HG03108 (cell line): ENCODE measurements at regions not wholly inside any gene's neighbourhood (a gene's known extent, or its start where the extent isn't known, plus 50 kb on each side); places are given as distances from the start of the nearest gene placed in this dataset.
"Not testable (repeated sequence)": the region's sequence is repeated elsewhere in the genome, so short reads cannot be mapped to it uniquely, and the experiment has no call there.

Experiments
- ATAC-seq: cut with Tn5 transposase; IDR thresholded peaks from one replicate; pipeline ENCODE4 v1.9.1; 2021; ENCODE audit warnings: moderate library complexity; ENCODE audit not compliant: unreplicated experiment

- ATAC-seq = no peak
Measured at GRCh38 chr5:116883875-116884274, 309.3 kb upstream of the SEMA6A start.

DNA sequence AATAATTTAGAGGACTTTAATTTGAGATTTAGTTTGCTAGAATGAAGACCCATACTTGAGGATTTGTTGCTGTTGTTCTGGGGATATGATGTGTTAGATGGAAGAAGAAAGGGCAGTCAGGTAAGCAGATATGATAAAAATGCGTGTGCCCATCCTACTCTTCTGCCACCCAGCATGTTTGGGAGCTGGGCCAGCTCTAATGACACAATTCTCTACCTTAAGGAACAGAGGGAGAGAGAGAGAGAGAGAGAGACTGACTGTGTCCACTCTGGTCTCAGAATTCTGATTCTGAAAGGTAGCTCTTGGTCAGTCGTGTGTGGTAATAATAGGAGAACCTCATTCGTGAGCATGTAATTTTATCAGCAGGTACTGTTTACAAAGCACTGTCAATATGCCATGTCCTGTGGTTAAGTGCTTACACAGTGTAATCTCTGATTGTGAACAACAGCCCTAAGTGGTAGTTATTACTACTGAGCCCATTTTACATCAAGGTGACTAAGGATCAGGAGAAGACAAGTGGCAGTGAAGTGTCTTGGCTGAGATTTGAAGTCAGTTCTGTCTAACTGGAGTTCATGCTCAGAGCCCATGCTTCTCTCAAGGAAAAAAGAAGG is 307.4 kb upstream of the SEMA6A start:
- ATAC-seq = no peak

DNA sequence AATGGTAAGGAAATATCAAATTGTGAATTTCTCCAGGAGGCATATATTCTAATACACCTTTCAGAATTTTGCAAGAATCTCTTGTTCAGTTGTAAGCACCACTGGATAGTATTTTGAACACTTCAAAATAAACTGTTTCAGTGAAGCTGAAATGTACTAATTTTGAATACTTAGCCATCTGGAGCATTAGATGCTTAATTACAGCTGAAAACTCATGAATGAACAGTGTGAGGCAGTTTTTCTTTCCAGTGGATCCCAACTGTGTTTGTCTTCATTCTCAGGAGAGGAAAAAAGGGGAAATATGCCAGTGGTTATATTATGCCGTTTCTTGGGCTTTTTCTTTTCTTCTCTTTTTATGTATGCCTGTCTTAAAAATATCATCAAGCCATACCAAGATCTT is 306.0 kb upstream of the SEMA6A start:
- no peak for ATAC-seq

DNA sequence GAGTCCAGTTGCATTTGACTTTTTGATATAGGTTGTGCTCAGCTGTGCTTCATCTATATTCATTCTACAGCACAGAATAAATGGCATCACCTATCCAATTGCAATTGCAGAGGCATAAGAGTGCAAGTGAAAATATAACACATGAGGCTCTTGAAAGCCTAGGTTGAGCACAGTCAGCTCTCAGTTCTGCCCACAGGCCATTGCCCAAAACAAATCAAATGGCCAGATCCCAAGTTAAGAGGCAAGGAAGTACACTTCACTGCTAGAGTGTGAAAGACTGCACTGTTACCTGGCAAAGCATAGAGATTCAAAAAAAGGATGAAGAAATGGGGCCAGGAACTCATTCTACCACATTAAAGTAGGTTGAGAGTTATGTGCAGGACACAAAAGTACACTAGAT is 305.5 kb upstream of the SEMA6A start:
- ATAC-seq = peak; percentile 77

DNA sequence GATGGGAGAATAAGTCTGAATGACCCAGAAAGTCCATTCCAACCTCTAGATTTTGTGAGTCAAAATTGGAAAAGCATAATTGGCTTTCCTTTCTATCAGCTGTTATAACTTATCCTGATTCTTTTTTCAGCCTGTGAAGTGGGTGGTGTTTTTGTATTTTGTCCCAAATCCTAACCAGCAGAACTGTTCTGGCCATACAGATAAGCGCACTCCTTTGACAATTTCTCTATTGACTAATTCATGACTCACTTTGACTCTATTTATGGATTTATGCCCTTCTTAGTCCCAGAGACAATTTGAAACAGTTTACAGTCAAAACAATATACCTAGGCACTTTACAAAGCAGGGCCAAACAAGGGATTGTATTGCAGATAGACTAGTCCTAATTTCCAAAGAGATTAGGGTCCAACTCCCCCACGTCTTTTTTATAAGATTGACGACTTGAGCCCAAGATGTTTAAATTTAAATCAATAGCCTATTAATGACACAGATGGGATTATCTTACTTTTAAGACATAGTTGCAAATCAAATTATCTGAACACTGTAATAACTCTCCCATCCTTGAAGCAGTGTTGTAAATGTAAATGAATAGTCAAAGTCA is 301.7 kb upstream of the SEMA6A start:
- ATAC-seq = no peak

- ATAC-seq = no peak
Measured at GRCh38 chr5:116872986-116873385, 298.4 kb upstream of the SEMA6A start.

GRCh38 chr5:116872486-116872885 is 297.9 kb upstream of the SEMA6A start:
- ATAC-seq = no peak

DNA sequence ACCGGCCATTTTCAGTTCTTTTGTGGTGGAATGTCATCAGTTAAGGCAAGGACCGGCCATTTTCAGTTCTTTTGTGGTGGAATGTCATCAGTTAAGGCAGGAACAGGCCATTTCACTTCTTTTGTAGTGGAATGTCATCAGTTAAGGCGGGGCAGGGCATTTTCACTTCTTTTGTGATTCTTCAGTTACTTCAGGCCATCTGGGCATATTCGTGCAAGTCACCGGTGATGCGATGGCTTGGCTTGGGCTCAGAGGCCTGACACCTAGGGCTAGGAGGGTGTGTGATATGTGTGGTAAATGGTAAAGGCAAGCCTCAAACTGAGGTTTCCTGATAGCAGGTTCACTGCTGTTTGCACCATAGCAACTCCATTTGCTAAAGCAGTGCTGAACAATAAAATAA is 293.2 kb upstream of the SEMA6A start:
- not testable (repeated sequence) for ATAC-seq

DNA sequence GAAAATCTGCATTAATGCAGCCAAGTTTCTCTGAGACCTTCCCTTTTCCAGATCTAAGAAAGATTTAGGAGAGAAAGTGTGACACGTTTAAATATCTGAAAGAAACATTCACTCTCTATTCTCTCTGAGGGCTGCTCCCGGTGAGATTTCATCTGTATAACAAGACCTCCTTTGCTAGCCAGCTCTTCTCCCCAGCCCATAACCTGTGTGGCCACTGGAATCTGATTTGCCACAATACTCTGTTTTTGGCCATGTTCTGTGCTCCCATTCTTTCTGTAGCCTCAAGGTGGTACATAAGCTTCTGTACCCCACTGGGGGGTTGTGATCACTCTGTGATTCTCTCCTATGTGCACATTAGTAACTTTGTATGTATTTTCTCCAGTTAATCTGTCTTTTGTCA is 291.0 kb upstream of the SEMA6A start:
- no peak for ATAC-seq

DNA sequence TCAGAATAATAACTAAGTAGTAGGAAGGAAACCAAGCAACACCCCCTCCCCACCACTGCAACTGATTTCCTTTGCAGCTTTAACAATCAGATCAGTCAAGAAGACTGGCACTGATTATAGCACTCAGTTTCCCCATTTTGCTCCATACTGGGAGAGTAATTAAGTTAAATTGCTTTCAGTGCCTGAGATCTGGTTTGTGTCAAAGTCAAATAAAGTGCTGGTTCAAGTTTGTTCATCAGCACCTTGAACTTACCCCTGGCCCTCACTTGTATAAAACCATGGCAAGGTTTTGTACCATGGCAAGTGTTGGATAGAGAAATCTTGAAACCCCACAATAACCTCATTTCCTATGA is 290.2 kb upstream of the SEMA6A start:
- no peak for ATAC-seq

DNA sequence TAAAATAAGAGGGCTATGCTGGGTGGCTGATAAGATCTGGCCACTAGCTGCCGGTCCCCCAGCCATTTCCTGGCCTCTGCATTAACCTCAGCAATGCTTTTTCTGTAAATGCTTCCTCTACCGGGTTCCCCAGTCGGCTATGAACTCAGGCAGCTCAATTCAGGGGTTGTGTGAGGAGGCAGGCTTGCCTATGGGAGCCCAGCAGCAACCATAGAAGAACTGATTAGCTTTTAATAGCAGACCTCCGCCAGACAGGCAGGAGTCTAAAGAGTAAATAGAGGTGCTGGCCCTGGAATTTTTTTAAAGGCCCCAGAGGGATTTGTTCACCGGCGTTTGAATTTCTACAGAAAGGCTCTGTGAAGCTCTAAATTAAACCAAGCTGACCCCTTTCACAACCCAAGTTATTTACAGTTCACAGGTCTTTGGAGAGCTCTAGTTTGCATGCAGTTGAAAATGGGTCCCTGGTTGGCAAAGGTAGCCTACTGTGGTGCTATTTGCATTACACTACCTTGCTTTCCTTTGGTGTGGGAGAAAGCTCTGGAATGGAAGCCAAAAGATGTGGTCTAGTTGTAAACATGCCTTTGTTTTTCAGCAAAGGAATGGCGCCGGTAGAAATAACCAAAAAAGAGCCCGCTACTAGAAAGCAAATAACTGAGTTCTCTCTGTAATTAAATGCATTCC is 289.7 kb upstream of the SEMA6A start:
- ATAC-seq = no peak

DNA sequence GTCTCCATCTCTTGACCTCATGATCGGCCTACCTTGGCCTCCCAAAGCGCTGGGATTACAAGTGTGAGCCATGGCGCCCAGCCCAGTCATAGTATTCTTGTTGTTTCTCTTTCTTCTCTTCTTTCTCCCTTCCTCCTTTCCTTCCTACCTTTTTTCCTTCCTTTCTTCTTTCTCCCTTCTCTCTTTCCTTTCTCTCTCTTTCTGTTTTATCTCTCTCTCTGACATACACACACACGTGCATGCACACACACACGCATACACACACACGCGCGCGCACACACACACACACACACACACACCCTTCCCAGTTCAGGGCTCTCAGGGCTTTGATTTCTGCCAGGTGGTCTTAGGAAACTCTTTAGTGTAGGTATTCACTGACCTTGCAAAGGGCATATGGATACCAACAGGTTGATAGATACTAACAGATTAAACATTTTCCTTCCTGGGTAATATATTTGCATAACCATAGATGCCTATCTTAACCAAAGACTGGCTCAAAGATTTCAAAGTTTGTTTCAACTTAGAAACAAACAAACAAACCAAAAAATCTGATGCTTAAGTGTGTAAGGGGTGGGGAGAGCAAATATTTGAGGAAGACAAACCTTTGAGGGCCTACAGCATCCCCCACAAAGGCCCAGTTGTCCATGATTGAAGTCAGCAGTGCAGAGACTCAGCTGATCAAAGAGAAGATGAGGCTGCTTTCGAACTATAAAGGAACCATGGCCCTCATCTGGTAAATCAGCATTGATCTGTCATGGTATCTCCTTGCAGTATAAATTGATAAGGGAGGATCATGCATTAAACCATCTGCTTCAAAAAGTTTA is 288.2 kb upstream of the SEMA6A start:
- ATAC-seq = no peak

DNA sequence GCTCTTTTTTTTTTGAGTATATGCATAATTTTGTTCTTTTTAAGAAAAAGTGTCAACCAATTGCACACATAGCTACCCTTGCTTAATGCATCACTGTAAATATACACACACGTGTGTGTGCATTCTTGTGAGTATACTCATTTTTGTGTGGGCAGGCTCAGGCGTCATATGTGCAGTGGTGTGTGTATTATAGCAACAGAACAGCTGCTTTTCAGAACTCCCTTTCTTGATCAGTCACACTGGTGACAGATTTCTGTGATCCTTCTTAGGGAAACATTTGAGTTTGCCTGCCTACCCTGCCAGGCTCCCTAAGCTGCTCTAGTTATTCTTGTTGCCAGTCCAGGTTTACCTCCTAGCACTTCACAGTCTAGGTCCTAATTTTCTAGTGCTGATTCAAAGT is 287.0 kb upstream of the SEMA6A start:
- no peak for ATAC-seq

DNA sequence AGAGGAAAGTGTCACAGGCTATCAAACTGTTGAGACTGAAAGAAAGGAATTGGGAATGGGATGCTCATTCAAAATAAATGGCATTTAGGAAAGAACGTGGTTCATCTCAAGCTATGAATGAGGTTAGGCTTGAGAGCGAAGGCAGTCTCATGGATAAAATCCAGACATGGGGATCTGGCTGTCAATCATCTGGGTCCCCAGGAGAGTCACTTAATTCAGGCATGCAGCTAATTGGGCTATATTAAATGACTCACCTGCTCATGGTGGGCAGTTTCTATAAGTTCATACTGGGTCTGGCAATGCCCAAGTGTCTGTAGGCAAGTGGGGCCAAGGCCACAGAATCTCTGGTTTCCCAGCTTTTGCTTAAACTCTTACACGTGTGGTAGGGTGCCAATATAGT is 286.5 kb upstream of the SEMA6A start:
- no peak for ATAC-seq

GRCh38 chr5:116859666-116860320 is 285.2 kb upstream of the SEMA6A start:
- no peak for ATAC-seq

GRCh38 chr5:116858705-116859333 is 284.2 kb upstream of the SEMA6A start:
- no peak for ATAC-seq

DNA sequence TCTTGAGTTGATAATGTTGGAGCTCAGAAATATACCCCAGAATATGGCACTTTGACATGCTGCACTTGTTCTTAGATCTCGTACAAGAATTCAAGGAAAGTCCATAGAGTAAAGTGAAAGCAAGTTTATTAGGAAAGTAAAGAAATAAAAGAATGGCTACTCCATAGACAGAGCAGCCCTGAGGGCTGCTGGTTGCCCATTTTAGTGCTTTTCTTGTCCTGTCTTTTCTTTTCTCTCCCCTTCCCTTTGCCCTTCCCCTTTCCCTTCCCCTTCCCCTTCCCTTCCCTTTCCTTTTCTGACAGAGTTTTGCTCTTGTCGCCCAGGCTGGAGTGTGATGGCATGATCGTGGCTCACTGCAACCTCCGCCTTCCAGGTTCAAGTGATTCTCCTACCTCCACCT is 283.4 kb upstream of the SEMA6A start:
- not testable (repeated sequence) for ATAC-seq

GRCh38 chr5:116856271-116856670 is 281.6 kb upstream of the SEMA6A start:
- no peak for ATAC-seq

DNA sequence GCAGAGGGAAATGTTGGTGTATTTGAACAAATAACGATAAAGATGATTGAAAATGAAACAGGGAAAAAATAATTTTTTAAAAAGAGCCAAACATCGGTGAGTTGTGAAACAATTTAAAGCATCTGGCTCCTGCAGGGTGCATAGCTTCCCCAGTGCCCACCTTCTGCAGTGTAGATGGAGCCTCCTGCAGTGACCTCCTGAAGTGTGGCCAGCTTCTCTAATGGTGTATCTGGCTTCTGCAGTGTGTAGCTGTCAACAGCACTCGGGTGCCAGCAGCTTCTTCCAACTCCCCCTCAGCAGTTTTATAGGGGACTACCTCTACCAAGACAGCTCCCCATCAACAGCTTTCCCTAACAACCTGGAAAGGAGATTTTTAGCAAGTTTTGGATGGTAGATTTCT is 279.4 kb upstream of the SEMA6A start:
- ATAC-seq = no peak

- ATAC-seq = no peak
Measured at GRCh38 chr5:116848954-116849581, 274.4 kb upstream of the SEMA6A start.
